H1 (cell line): ENCODE measurements at regions not wholly inside any gene's neighbourhood (a gene's known extent, or its start where the extent isn't known, plus 50 kb on each side); places are given as distances from the start of the nearest gene placed in this dataset.

Experiments used
- CTCF ChIA-PET: fragments of 300-600 bp; sonication (Branson Sonifier 250); formaldehyde crosslinking; loops from one replicate; lab custom pipeline; 2021; ENCODE audit not compliant: partially characterized antibody; lab: Charles Lee
- POLR2A ChIA-PET: fragments of 300-600 bp; sonication (Branson Sonifier 250); formaldehyde crosslinking; loops from one replicate; lab custom pipeline; 2021; ENCODE audit warnings: inconsistent platforms; ENCODE audit not compliant: partially characterized antibody; lab: Charles Lee
- DNase-seq, 2 experiments: peaks; one replicate each; pipeline versions ENCODE4 v3.0.0 to v3.0.0-alpha.2; 2010 to 2022; ENCODE audit warnings: low spot score in 2 of 2, low read depth in 1 of 2, mixed read lengths in 1 of 2
- FAIRE-seq: peaks from 2 replicates; lab custom pipeline; 2011; peaks lifted over from hg19 to GRCh38; lab: Jason Lieb, UNC
- H2AFZ ChIP-seq: 2 replicates; pipeline ENCODE4 v1.8.1; 2012; ENCODE audit warnings: low read length, inconsistent platforms
- H2AK5ac ChIP-seq: 2 replicates; pipeline ENCODE4 v1.6.1; 2013; ENCODE audit warnings: low read depth, low read length
- H2BK120ac ChIP-seq: replicated peaks from 2 replicates; pipeline ENCODE3; 2013; ENCODE audit warnings: low read depth, low read length, inconsistent platforms
- H2BK12ac ChIP-seq: 2 replicates; pipeline ENCODE4 v1.6.1; 2013; ENCODE audit warnings: low read depth, low read length
- H2BK15ac ChIP-seq: 2 replicates; pipeline ENCODE4 v1.6.1; 2013; ENCODE audit warnings: low read length
- H2BK20ac ChIP-seq: 2 replicates; pipeline ENCODE4 v1.6.1; 2013; ENCODE audit warnings: low read length
- H2BK5ac ChIP-seq: 2 replicates; pipeline ENCODE4 v1.6.1; 2013; ENCODE audit warnings: low read depth, low read length
- H3K14ac ChIP-seq: 2 replicates; pipeline ENCODE4 v1.6.1; 2013; ENCODE audit warnings: inconsistent platforms; ENCODE audit not compliant: insufficient read length
- H3K18ac ChIP-seq: 2 replicates; pipeline ENCODE4 v1.6.1; 2013; ENCODE audit warnings: low read length; ENCODE audit errors: extremely low read depth
- H3K23ac ChIP-seq: 2 replicates; pipeline ENCODE4 v1.6.1; 2013; ENCODE audit warnings: inconsistent platforms; ENCODE audit not compliant: insufficient read length
- H3K23me2 ChIP-seq: 2 replicates; pipeline ENCODE4 v1.6.1; 2013; ENCODE audit warnings: low read depth, low read length
- H3K27ac ChIP-seq: 2 replicates; pipeline ENCODE4 v1.6.1; 2011; ENCODE audit warnings: low read depth, low read length, inconsistent platforms
- H3K27me3 ChIP-seq, 4 experiments: replicated peaks in 1 of 4; 1 replicate in 1 of 4; 2 replicates in 3 of 4; pipeline versions ENCODE4 v1.6.1 to v1.8.1; 2011 to 2013; ENCODE audit warnings: low read length in 3 of 4, mild to moderate bottlenecking in 3 of 4, inconsistent platforms in 2 of 4, mixed read lengths in 2 of 4, moderate library complexity in 1 of 4; ENCODE audit not compliant: control insufficient read depth in 3 of 4, insufficient read depth in 3 of 4; ENCODE audit errors: extremely low read depth in 1 of 4
- H3K36me3 ChIP-seq, 4 experiments: 2 replicates each; pipeline versions ENCODE4 v1.6.1 to v1.8.1; 2011 to 2013; ENCODE audit warnings: mild to moderate bottlenecking in 4 of 4, low read length in 3 of 4, moderate library complexity in 2 of 4, control low read depth in 1 of 4, inconsistent platforms in 1 of 4; ENCODE audit not compliant: insufficient read depth in 4 of 4, control insufficient read depth in 2 of 4
- H3K4ac ChIP-seq: replicated peaks from 2 replicates; pipeline ENCODE3; 2013; ENCODE audit warnings: low read length, low read depth, mixed read lengths, inconsistent platforms; ENCODE audit not compliant: insufficient read length
- H3K4me1 ChIP-seq, 4 experiments: replicated peaks in 1 of 4; 1 replicate in 1 of 4; 2 replicates in 3 of 4; pipeline versions ENCODE4 v1.6.1 to v1.8.1; 2011 to 2013; ENCODE audit warnings: low read length in 3 of 4, inconsistent platforms in 2 of 4, mixed read lengths in 1 of 4; ENCODE audit not compliant: insufficient read depth in 4 of 4, control insufficient read depth in 3 of 4
- H3K4me2 ChIP-seq, 2 experiments: 2 replicates each; pipeline versions ENCODE4 v1.6.1 to v1.8.1; 2011 to 2013; ENCODE audit warnings: low read depth in 2 of 2, low read length in 2 of 2, control low read depth in 1 of 2, inconsistent platforms in 1 of 2, mild to moderate bottlenecking in 1 of 2; ENCODE audit not compliant: insufficient read depth in 1 of 2
- H3K4me3 ChIP-seq, 4 experiments: fragments of 200-600, 300-600 bp in 1 of 4; sonication (generic), shearing (Covaris generic), sonication (Bioruptor Twin) in 1 of 4; 2 replicates each; pipeline versions ENCODE4 v1.5.1 to v1.8.1; 2011 to 2016; ENCODE audit warnings: low read length in 4 of 4, low read depth in 3 of 4, control low read depth in 2 of 4, inconsistent platforms in 2 of 4, mild to moderate bottlenecking in 2 of 4, mixed read lengths in 1 of 4, moderate library complexity in 1 of 4; ENCODE audit not compliant: insufficient read depth in 2 of 4; ENCODE audit errors: extremely low read depth in 1 of 4
- H3K56ac ChIP-seq: replicated peaks from 2 replicates; pipeline ENCODE3; 2013; ENCODE audit warnings: low read depth, mild to moderate bottlenecking, mixed read lengths, low read length, inconsistent platforms; ENCODE audit not compliant: insufficient read length
- H3K79me1 ChIP-seq: 2 replicates; pipeline ENCODE4 v1.6.1; 2013; ENCODE audit warnings: low read depth, low read length, control low read depth
- H3K79me2 ChIP-seq, 2 experiments: 2 replicates each; pipeline versions ENCODE4 v1.6.1 to v1.8.1; 2012 to 2013; ENCODE audit warnings: low read length in 2 of 2, mild to moderate bottlenecking in 2 of 2, inconsistent platforms in 1 of 2; ENCODE audit not compliant: insufficient read depth in 2 of 2, control insufficient read depth in 1 of 2
- H3K9ac ChIP-seq, 4 experiments: replicated peaks in 1 of 4; 1 replicate in 1 of 4; 2 replicates in 3 of 4; pipeline versions ENCODE4 v1.6.1 to v1.8.1; 2011 to 2013; ENCODE audit warnings: low read depth in 3 of 4, low read length in 3 of 4, control low read depth in 2 of 4, mild to moderate bottlenecking in 2 of 4, moderate library complexity in 2 of 4, inconsistent platforms in 1 of 4; ENCODE audit errors: extremely low read depth in 1 of 4
- H3K9me3 ChIP-seq, 2 experiments: 2 replicates each; pipeline versions ENCODE4 v1.6.1 to v1.8.1; 2012 to 2013; ENCODE audit warnings: mild to moderate bottlenecking in 2 of 2, moderate library complexity in 2 of 2, control low read depth in 1 of 2, inconsistent platforms in 1 of 2, low read depth in 1 of 2, low read length in 1 of 2, mixed read lengths in 1 of 2; ENCODE audit not compliant: insufficient read depth in 2 of 2
- H4K20me1 ChIP-seq, 2 experiments: replicated peaks in 1 of 2; 2 replicates each; pipeline versions ENCODE3 to v1.8.1; 2011 to 2013; ENCODE audit warnings: inconsistent platforms in 2 of 2, low read length in 2 of 2, mild to moderate bottlenecking in 1 of 2; ENCODE audit not compliant: insufficient read depth in 2 of 2, control insufficient read depth in 1 of 2
- H4K5ac ChIP-seq: 2 replicates; pipeline ENCODE4 v1.6.1; 2013; ENCODE audit warnings: low read length, low read depth, mixed read lengths, inconsistent platforms; ENCODE audit not compliant: insufficient read length
- H4K8ac ChIP-seq: 2 replicates; pipeline ENCODE4 v1.8.0; 2013; ENCODE audit warnings: mild to moderate bottlenecking, moderate library complexity, low read length, inconsistent platforms; ENCODE audit not compliant: insufficient read depth; ENCODE audit errors: extremely low read depth
- H4K91ac ChIP-seq: replicated peaks from 2 replicates; pipeline ENCODE3; 2013; ENCODE audit warnings: low read length, mixed read lengths, inconsistent platforms; ENCODE audit not compliant: insufficient read length
- E2F6 ChIP-seq: IDR thresholded peaks from 2 replicates; pipeline ENCODE4 v1.6.1; 2012; ENCODE audit warnings: inconsistent platforms
- JUN ChIP-seq: IDR thresholded peaks from 2 replicates; pipeline ENCODE4 v1.6.1; 2011; ENCODE audit warnings: low read depth, mild to moderate bottlenecking, improper control_type of control experiment, low read length
- POLR2AphosphoS5 ChIP-seq: IDR thresholded peaks from 2 replicates; pipeline ENCODE4 v1.6.1; 2011; ENCODE audit warnings: low read depth, low read length
- POU5F1 ChIP-seq: IDR thresholded peaks from 2 replicates; pipeline ENCODE4 v1.6.1; 2011; ENCODE audit warnings: low read depth, mild to moderate bottlenecking, low read length, moderate library complexity
- SIRT6 ChIP-seq: IDR thresholded peaks from one replicate; pipeline ENCODE4 v1.7.1; 2012; ENCODE audit warnings: low read length, inconsistent platforms
- TEAD4 ChIP-seq: IDR thresholded peaks from 2 replicates; pipeline ENCODE4 v1.6.1; 2012; ENCODE audit warnings: low read depth, low read length, inconsistent platforms, mixed read lengths
- ZNF274 ChIP-seq: IDR thresholded peaks from 2 replicates; pipeline ENCODE4 v1.7.0; 2012; ENCODE audit warnings: low read length, borderline replicate concordance; ENCODE audit errors: extremely low read depth
- WGBS, 2 experiments: shearing (Covaris generic) in 1 of 2; methylation state at CpG; one replicate each; pipeline versions ENCODE4 v1.1.6 to v1.1.7; 2013 to 2015; ENCODE audit warnings: low lambda C conversion rate in 2 of 2, mixed read lengths in 2 of 2, inconsistent platforms in 1 of 2, low coverage in 1 of 2, missing lambda C conversion rate in 1 of 2; ENCODE audit not compliant: insufficient replicate concordance in 2 of 2, insufficient coverage in 1 of 2, insufficient read length in 1 of 2; ENCODE audit errors: extremely low coverage in 1 of 2, missing lambda C conversion rate in 1 of 2; 5-methylcytosine and 5-hydroxymethylcytosine counted together

DNA sequence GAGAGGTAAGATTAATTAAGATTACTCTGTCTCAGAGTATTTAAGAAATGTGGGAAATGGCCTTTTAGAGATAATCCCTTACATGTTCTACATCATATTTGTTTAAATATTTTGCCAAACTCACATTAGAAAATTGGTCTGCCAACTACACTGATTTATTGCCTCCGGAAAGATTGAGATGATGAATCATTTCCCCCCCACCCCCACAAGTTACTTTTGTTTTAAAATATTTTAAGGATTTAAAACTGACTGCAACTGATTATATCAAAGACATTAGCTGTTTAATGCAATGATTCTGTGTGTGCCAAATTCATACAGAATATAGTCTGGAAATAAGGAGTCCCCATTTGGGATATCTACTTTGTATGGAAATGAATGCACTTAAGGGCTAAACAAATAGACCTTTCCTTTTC is 674.4 kb downstream of the PRR16 start:
- Histone ChIP-seq H3K27me3 (no peaks in the 10 kb centered on the region), H3K14ac (no peak overlapping the region), H3K56ac (no peak overlapping the region), H3K4me2 (no peak overlapping the region), H3K4me3 (no peak overlapping the region), H2BK12ac (no peak overlapping the region), H2BK5ac (no peak overlapping the region), H3K9me3 (no peaks in the 10 kb centered on the region; a peak in 2 of 4 replicates), H4K91ac (no peak overlapping the region), H3K79me1 (no peaks in the 10 kb centered on the region), H2AFZ (no peak overlapping the region), H4K20me1 (no peaks in the 10 kb centered on the region), H2BK15ac (no peak overlapping the region), H4K5ac (no peak overlapping the region), H3K23me2 (no peaks in the 10 kb centered on the region), H2BK20ac (no peak overlapping the region), H4K8ac (no peak overlapping the region), H3K4me1 (no peaks in the 10 kb centered on the region), H2BK120ac (no peak overlapping the region), H3K36me3 (no peaks in the 10 kb centered on the region), H2AK5ac (no peak overlapping the region), H3K9ac (no peak overlapping the region), H3K79me2 (no peaks in the 10 kb centered on the region), H3K23ac (no peak overlapping the region), H3K27ac (no peak overlapping the region), H3K18ac (no peak overlapping the region), H3K4ac (no peak overlapping the region)
- ChIA-PET CTCF (no interaction called here), POLR2A (no interaction called here)
- WGBS, 2 experiments, result 100% methylated on average over 1 of the region's 1 CpG; no CpG with 5 or more reads in 1 of the 2 experiments
- DNase-seq (no peak), FAIRE-seq (no peak)
- no peak for TF ChIP-seq ZNF274
- TF ChIP-seq TEAD4, result no peak
- TF ChIP-seq JUN, result no peak
- no peak for TF ChIP-seq SIRT6
- no peak for TF ChIP-seq E2F6
- no peak for TF ChIP-seq POLR2AphosphoS5
- TF ChIP-seq POU5F1, result no peak
